H1 (cell line): ENCODE measurements at regions not wholly inside any gene's neighbourhood (a gene's known extent, or its start where the extent isn't known, plus 50 kb on each side); places are given as distances from the start of the nearest gene placed in this dataset.

Experiments
- RNF2 ChIP-seq: fragments of 200-900, 300-1000 bp; sonication (generic); IDR thresholded peaks from 2 replicates; pipeline ENCODE4 v1.7.1; 2016; ENCODE audit warnings: borderline replicate concordance, low read depth, mild to moderate bottlenecking, antibody characterized with exemption, low read length; ENCODE audit not compliant: poor library complexity, severe bottlenecking; ENCODE audit errors: missing control alignments
- TBP ChIP-seq: IDR thresholded peaks from 2 replicates; pipeline ENCODE4 v1.6.1; 2011; ENCODE audit warnings: low read depth, low read length, improper control_type of control experiment
- YY1 ChIP-seq: IDR thresholded peaks from 2 replicates; pipeline ENCODE4 v1.6.1; 2011; ENCODE audit warnings: low read depth, mild to moderate bottlenecking, low read length

GRCh38 chr3:16811950-16812349 lies 72.8 kb upstream of the PLCL2 start (continued):
- TF ChIP-seq YY1 (no peak), RNF2 (no peak), TBP (no peak)
- TF ChIP-seq, all 59 proteins: peak for 0
